Kidney epithelial cell (primary cell): ENCODE measurements at regions not wholly inside any gene's neighbourhood (a gene's known extent, or its start where the extent isn't known, plus 50 kb on each side); places are given as distances from the start of the nearest gene placed in this dataset.
"Not testable (repeated sequence)": the region's sequence is repeated elsewhere in the genome, so short reads cannot be mapped to it uniquely, and the experiment has no call there.

Source experiments
- DNase-seq: peaks from one replicate; pipeline ENCODE4 v3.0.0-alpha.2; 2010; ENCODE audit warnings: low read depth
- H3K27me3 ChIP-seq: 2 replicates; pipeline ENCODE4 v1.6.0; 2011; ENCODE audit warnings: low read length; ENCODE audit not compliant: control insufficient read depth, insufficient read depth
- H3K36me3 ChIP-seq: 2 replicates; pipeline ENCODE4 v1.5.1; 2011; ENCODE audit warnings: low read length; ENCODE audit not compliant: control insufficient read depth, insufficient read depth
- H3K4me3 ChIP-seq: 2 replicates; pipeline ENCODE4 v1.5.1; 2011; ENCODE audit warnings: low read depth, mild to moderate bottlenecking, control low read depth, low read length
- CTCF ChIP-seq: IDR thresholded peaks from 2 replicates; pipeline ENCODE4 v1.5.1; 2011; ENCODE audit warnings: mild to moderate bottlenecking, moderate library complexity, low read length, control low read depth, inconsistent platforms; ENCODE audit not compliant: insufficient read depth, poor library complexity, severe bottlenecking

GRCh38 chr2:131656816-131657633, 129.3 kb downstream of the CCDC74A start:
- Histone ChIP-seq H3K4me3 (no peak overlapping the region), H3K27me3 (no peaks in the 10 kb centered on the region), H3K36me3 (no peaks in the 10 kb centered on the region)
- no peak for TF ChIP-seq CTCF
- DNase-seq: no peak

GRCh38 chr2:131657895-131658768, 130.4 kb downstream of the CCDC74A start:
- Histone ChIP-seq H3K4me3 (no peak overlapping the region), H3K36me3 (no peaks in the 10 kb centered on the region), H3K27me3 (no peaks in the 10 kb centered on the region)
- DNase-seq: no peak
- no peak for TF ChIP-seq CTCF

- Histone ChIP-seq H3K36me3 (no peaks in the 10 kb centered on the region), H3K27me3 (no peaks in the 10 kb centered on the region), H3K4me3 (no peak overlapping the region)
- no peak for DNase-seq
- TF ChIP-seq CTCF: no peak
Measured at GRCh38 chr2:131658769-131659131, 131.1 kb downstream of the CCDC74A start.

GRCh38 chr2:131659168-131659572, 131.5 kb downstream of the CCDC74A start:
- TF ChIP-seq CTCF: no peak
- no peak for DNase-seq
- Histone ChIP-seq H3K27me3 (no peaks in the 10 kb centered on the region), H3K4me3 (no peak overlapping the region), H3K36me3 (no peaks in the 10 kb centered on the region)

GRCh38 chr2:131661101-131661782, 133.6 kb downstream of the CCDC74A start:
- not testable (repeated sequence) for DNase-seq, H3K4me3 ChIP-seq, H3K36me3 ChIP-seq, H3K27me3 ChIP-seq

- not testable (repeated sequence) for H3K36me3 ChIP-seq, H3K27me3 ChIP-seq, DNase-seq, H3K4me3 ChIP-seq
Measured at GRCh38 chr2:131661884-131662535, 134.3 kb downstream of the CCDC74A start.

- not testable (repeated sequence) for DNase-seq, H3K27me3 ChIP-seq, H3K4me3 ChIP-seq, H3K36me3 ChIP-seq
Measured at GRCh38 chr2:131663501-131663900, 135.8 kb downstream of the CCDC74A start.

- H3K4me3 ChIP-seq, H3K36me3 ChIP-seq, H3K27me3 ChIP-seq, DNase-seq: not testable (repeated sequence)
Measured at GRCh38 chr2:131665716-131666115, 138.0 kb downstream of the CCDC74A start.

GRCh38 chr2:131668794-131669540, 141.3 kb downstream of the CCDC74A start:
- H3K4me3 ChIP-seq, H3K36me3 ChIP-seq, H3K27me3 ChIP-seq: not testable (repeated sequence)
- peak; percentile 66 for DNase-seq
